Calu3 (cell line): ENCODE measurements at regions not wholly inside any gene's neighbourhood (a gene's known extent, or its start where the extent isn't known, plus 50 kb on each side); places are given as distances from the start of the nearest gene placed in this dataset.

Experiments used
- BruUV-seq: library from RNA; stranded (reverse); fragments of 400-500 nt; replicated peaks from 2 replicates; lab custom pipeline; 2021; lab: Mats Ljungman, UMichigan
- CTCF ChIA-PET: fragments of 300-600 bp; sonication (Branson Sonifier 250); formaldehyde crosslinking; loops from one replicate; lab custom pipeline; 2022; ENCODE audit warnings: antibody characterized with exemption; lab: Charles Lee
- DNase-seq: peaks from one replicate; pipeline ENCODE4 v3.0.0; 2022
- H3K27ac Mint-ChIP-seq: one replicate; pipeline ENCODE4 v1.8.0; 2022; ENCODE audit warnings: mixed read lengths; ENCODE audit not compliant: unreplicated experiment
- H3K27me3 Mint-ChIP-seq: one replicate; pipeline ENCODE4 v1.8.0; 2022; ENCODE audit warnings: mixed read lengths; ENCODE audit not compliant: unreplicated experiment
- H3K36me3 Mint-ChIP-seq: one replicate; pipeline ENCODE4 v1.8.0; 2022; ENCODE audit warnings: mild to moderate bottlenecking, moderate library complexity, mixed read lengths; ENCODE audit not compliant: insufficient read depth, unreplicated experiment
- H3K4me1 Mint-ChIP-seq: one replicate; pipeline ENCODE4 v1.8.0; 2022; ENCODE audit warnings: mild to moderate bottlenecking, low read depth, mixed read lengths; ENCODE audit not compliant: unreplicated experiment
- H3K4me3 Mint-ChIP-seq: one replicate; pipeline ENCODE4 v1.8.0; 2022; ENCODE audit warnings: mild to moderate bottlenecking, low read depth, moderate library complexity, mixed read lengths; ENCODE audit not compliant: unreplicated experiment
- H3K9me3 Mint-ChIP-seq: one replicate; pipeline ENCODE4 v1.8.0; 2022; ENCODE audit warnings: low read depth, mixed read lengths; ENCODE audit not compliant: unreplicated experiment
- intact Hi-C: fragments of 100-400 bp; cut with micrococcal nuclease; formaldehyde crosslinking; loops from one replicate; pipeline ENCODE4 v1.10.0; 2022; ENCODE audit not compliant: unreplicated experiment
- TF ChIP-seq, protein P1 (sequence below): fragments of 200-600 bp; IDR thresholded peaks from one replicate; pipeline ENCODE4 v1.8.0; 2022; ENCODE audit warnings: antibody characterized with exemption; ENCODE audit not compliant: unreplicated experiment

GRCh38 chr4:72744103-72744725 is 175.2 kb upstream of the ADAMTS3 start:
- TF ChIP-seq, protein P1, sequence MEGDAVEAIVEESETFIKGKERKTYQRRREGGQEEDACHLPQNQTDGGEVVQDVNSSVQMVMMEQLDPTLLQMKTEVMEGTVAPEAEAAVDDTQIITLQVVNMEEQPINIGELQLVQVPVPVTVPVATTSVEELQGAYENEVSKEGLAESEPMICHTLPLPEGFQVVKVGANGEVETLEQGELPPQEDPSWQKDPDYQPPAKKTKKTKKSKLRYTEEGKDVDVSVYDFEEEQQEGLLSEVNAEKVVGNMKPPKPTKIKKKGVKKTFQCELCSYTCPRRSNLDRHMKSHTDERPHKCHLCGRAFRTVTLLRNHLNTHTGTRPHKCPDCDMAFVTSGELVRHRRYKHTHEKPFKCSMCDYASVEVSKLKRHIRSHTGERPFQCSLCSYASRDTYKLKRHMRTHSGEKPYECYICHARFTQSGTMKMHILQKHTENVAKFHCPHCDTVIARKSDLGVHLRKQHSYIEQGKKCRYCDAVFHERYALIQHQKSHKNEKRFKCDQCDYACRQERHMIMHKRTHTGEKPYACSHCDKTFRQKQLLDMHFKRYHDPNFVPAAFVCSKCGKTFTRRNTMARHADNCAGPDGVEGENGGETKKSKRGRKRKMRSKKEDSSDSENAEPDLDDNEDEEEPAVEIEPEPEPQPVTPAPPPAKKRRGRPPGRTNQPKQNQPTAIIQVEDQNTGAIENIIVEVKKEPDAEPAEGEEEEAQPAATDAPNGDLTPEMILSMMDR, result no peak
- intact Hi-C loops, result no loop called here
- Mint-ChIP-seq H3K9me3 (no peaks in the 10 kb centered on the region), H3K36me3 (no peaks in the 10 kb centered on the region), H3K4me1 (no peaks in the 10 kb centered on the region), H3K4me3 (no peak overlapping the region), H3K27ac (no peak overlapping the region), H3K27me3 (peaks cover 17% of the 10 kb centered on the region)
- no peak for DNase-seq
- CTCF ChIA-PET, result no interaction called here
- no TSS peak for BruUV-seq

- no peak overlapping the region for H3K4me3 Mint-ChIP-seq
- H3K36me3 Mint-ChIP-seq, result no peaks in the 10 kb centered on the region
- peaks cover 8% of the 10 kb centered on the region for H3K27me3 Mint-ChIP-seq
- CTCF ChIA-PET, result no interaction called here
- BruUV-seq, result no TSS peak
- H3K27ac Mint-ChIP-seq, result no peak overlapping the region
- no peak for DNase-seq
- no peaks in the 10 kb centered on the region for H3K4me1 Mint-ChIP-seq
- TF ChIP-seq, protein P1, result no peak
- intact Hi-C loops, result no loop called here
- no peaks in the 10 kb centered on the region for H3K9me3 Mint-ChIP-seq
These were observed 174.1 kb upstream of the ADAMTS3 start for GRCh38 chr4:72743078-72743477.

- no peak overlapping the region for H3K27ac Mint-ChIP-seq
- BruUV-seq, result no TSS peak
- H3K9me3 Mint-ChIP-seq, result no peaks in the 10 kb centered on the region
- TF ChIP-seq, protein P1, result no peak
- H3K27me3 Mint-ChIP-seq, result peaks cover 15% of the 10 kb centered on the region
- CTCF ChIA-PET, result no interaction called here
- H3K4me1 Mint-ChIP-seq, result no peaks in the 10 kb centered on the region
- intact Hi-C loops, result no loop called here
- DNase-seq, result no peak
- no peaks in the 10 kb centered on the region for H3K36me3 Mint-ChIP-seq
- H3K4me3 Mint-ChIP-seq, result no peak overlapping the region
These were observed 146.3 kb upstream of the ADAMTS3 start for GRCh38 chr4:72715299-72715698.

DNA sequence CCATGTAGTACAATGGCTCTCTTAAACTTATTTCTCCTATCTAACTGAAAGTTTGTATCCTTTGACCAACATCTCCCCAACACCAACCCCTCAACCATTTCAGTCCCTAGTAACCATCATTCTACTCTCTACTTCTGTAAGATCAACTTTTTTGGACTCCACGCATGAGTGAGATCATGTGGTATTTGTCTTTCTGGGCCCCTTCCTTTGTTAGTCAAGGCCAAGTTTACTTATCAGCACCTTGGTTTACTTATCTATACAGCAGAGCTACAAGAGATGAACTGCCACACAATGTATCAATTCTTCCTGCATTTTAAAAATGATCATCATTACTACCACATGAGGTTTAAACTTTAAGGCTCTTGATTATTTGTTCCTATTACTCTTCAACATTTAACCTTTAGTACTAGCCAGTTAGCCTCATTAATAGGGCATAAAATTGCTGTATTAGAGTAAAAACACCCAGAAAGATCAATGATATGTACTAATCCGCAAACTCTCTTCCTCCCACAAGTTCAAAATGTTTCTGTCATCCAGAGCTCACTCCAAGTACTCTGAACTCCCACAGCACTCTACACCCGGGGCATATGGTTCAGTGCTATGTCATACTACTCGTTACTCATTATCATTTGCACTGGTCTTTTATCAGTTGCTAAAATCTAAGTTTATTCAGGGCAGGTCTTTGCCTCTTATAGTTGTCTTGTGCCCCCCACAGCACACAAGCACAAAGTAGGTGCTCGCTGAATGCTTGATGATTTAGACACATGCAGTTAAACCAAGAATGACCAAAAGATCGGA is 145.7 kb upstream of the ADAMTS3 start:
- DNase-seq, result no peak
- Mint-ChIP-seq H3K36me3 (no peaks in the 10 kb centered on the region), H3K4me1 (no peaks in the 10 kb centered on the region), H3K4me3 (no peak overlapping the region), H3K9me3 (no peaks in the 10 kb centered on the region), H3K27ac (no peak overlapping the region), H3K27me3 (peaks cover 15% of the 10 kb centered on the region)
- TF ChIP-seq, protein P1, result no peak
- CTCF ChIA-PET, result no interaction called here
- intact Hi-C loops, result no loop called here
- no TSS peak for BruUV-seq
